G401.6 (cell line): ENCODE measurements at regions not wholly inside any gene's neighbourhood (a gene's known extent, or its start where the extent isn't known, plus 50 kb on each side); places are given as distances from the start of the nearest gene placed in this dataset.

ENCODE experiments used
- FAIRE-seq: peaks from 2 replicates; lab custom pipeline; 2012; peaks lifted over from hg19 to GRCh38; lab: Jason Lieb, UNC

DNA sequence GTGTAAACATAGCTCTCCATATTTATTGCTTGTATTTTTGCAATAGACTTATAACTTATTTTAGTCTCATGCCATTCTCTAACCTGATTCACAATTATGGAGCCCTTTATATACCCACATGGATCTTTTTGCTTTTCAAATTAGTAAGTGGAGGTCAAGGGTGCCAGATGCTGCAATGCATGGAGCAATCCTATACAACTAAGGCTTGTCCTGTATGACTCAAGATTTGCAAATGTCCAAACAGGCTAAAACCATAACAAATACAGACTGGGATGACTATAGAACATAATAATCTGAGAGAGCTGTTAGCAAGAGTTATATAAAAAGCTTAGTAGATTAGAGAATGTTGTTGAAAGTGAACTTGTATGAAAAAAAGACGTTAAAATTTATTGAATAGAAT lies 690.4 kb upstream of the NRXN1 start:
- no peak for FAIRE-seq

DNA sequence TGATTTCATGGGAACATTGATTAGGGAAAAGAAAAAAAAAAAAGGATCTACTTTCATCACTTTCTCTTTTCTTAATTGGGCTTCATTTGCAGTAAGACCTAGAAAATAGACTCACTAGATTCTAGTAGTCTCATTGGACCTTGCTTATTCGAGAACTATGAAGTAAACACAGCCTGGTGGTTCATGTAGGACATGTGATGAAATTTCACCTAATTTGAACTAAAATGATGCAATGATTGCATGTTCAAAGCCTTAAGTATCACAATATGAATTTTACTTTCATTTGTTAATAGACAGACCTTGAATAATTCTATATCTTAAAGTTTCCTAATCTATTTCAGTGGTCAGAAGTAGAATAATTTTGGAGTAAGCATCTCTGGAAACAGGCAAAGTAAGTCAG lies 688.9 kb upstream of the NRXN1 start:
- FAIRE-seq, result no peak

DNA sequence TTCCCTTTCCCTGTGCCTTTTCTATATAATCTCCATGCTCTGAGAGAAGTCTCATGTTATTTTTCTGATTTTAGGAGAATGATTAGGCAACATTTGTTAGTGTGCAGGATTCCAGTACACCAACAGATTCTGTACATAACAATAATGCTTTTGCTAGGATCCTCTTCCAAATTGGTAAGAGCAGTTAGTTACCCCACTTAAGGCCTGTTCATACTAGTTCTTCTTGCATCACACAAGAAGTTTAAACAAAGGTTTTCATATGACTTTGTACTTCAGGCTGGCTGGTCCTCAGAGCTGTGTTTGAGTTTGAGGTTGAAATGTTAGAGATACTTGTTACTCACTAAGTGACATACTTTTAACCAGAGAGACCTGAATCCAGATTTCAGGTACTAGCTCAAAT lies 686.9 kb upstream of the NRXN1 start:
- FAIRE-seq, result no peak

DNA sequence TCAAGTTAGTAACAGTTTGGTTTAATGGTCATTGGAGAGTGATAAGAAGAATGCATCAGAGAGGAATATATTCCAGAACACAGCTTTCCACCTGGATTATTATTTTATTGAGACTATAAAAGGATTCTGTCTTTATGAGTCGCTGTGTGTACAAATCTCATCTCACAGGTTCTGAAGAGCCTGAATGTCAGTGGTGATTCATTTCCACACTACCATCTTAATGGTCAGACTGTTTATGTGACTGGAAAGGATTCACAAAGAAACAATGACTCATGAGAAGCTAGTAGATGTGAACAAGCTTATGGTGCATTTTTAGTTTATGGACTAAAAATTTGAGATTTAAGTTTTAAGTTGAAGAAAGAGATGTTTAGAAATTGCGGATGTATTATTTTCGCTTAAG lies 685.4 kb upstream of the NRXN1 start:
- no peak for FAIRE-seq

DNA sequence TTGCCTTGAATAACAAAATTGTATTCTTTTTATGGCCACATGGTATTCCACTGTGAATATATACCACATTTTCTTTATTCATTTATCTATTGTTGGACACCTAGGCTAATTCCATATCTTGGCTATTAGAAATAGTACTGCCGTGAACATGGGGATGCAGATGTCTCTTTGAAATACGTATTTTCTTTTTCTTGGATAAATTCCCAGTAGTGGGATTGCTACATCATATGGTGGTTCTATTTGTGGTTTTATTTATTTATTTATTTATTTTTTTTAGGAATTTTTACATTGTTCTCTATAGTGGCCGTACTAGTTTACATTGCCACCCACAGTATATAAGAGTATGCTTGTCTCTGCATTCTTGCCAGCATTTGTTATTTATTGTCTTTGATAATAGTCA lies 679.8 kb upstream of the NRXN1 start:
- no peak for FAIRE-seq

DNA sequence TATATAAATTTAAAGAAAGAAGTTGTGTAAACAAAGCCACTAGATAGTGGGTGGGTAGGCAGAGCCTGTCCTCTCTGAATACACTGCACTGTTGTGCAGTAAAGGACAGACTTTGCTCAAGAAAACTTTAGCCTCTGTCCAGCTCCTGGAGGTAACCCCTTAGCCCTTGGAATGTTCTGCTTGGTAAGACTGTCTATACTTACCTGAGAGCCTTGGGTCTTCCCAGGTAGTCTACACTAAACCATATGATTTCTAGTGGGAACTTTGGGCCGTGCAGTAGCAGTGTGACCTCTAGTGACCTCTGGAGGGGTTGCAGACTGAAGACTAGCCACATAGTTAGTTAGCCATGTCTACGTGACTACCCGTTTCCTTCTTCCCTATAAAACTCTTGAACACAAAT lies 678.3 kb upstream of the NRXN1 start:
- FAIRE-seq, result no peak

DNA sequence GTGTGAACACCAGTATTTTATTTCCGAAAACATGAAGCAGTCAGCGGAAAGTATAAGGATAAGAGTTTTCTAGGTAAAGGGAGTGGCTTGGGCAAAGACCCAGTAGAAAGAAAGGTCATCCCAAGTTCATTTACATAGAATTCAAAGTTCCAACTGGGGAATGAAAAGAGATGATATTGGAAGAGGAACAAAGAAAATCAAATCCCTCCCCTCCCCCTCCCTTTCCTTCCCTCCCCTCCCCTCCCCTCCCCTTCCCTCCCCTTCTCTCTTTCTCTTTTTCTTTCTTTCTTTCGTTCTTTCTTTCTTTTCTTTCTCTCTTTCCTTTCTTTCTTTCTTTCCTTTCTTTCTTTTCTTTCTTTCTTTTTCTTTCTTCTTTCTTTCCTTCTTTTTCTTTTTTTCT lies 675.7 kb upstream of the NRXN1 start:
- FAIRE-seq, result no peak

DNA sequence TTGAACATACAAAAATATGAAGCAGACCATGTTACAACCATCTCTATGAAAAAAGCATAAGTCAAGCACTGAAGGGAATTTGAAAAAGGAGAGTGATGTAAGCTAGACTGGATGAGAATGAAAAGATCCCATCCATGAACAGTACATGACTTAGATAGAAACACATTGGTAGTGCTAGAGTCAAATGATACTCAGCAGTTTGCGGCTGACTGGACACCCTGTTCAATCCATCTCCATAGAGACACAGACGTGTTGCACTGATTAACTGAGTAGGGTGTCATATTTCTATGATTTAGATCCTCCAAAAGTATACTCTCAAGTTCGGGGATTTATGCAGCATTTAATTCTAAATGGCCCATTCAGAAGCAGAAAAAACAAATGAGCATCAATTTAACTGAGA lies 674.3 kb upstream of the NRXN1 start:
- no peak for FAIRE-seq

DNA sequence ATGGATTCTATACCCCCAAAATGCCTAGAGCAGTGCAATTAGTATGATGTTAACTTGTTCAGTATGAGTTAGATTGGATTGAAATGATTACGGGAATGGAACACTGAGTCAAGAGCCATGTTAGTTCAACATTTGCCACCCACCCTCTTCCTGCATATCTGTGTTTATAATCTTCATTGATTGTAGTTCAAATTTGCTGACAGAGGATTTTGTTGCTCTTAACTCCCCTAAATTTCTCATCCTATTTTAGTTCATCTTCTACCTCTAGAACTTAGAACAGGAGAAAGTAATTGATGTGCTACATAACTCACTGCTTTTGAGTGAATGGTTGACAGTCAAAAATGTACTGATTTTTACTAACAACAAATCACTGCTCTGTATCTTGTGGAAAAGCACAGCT lies 673.5 kb upstream of the NRXN1 start:
- no peak for FAIRE-seq

DNA sequence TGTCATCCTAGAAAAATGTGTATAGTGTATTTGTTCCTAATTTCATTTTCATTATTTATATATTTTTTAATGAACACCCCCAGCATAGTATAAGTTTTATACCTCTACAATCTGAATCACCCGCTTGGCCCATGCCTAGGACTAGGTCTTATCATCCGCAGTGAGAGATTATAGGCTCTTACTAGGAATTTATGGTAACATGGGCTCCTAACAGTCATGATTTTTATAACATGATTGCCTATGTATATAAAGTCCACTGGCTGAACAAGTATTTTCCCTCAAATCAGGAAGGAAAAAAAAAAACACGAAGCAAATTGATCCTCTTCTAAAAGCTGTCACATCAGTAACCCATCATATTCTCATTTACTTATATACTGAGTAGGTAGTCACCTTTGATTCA lies 666.1 kb upstream of the NRXN1 start:
- no peak for FAIRE-seq

DNA sequence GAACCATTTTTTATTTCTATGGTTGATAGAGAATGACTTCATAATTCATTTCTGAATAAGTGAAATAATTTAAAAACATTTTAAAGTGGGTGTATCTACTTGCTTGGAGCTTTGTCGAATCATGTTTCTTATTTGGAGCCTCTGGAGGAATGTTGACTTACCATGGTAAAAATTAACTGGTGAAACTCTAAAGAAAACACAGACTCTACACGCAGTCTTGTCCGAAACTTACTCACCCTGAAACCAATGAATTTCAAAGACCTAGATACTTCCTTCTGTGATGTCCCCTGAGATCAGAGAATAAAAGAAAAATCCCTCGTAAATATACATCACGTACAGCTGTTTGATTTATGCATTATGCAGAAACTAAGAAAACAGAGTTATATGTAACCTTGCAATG lies 665.2 kb upstream of the NRXN1 start:
- no peak for FAIRE-seq

DNA sequence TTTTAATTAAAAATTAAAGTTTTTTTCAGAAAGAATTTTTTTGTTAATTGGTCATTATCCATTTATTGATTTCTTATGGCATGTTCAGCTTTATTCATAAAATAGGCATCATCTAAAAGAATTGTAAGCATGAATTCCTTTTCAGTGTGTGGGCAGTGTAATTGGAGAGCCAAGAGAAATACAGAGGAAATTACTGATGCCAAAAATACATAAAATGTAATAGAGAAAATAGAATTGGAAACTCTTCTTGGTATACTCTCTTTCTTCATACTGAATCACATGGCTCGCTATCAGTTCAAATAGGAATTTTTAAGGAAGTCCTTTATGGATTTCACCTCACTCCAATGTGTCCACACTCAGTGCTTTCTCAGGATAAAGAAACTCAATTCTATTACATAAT lies 663.6 kb upstream of the NRXN1 start:
- FAIRE-seq, result no peak

DNA sequence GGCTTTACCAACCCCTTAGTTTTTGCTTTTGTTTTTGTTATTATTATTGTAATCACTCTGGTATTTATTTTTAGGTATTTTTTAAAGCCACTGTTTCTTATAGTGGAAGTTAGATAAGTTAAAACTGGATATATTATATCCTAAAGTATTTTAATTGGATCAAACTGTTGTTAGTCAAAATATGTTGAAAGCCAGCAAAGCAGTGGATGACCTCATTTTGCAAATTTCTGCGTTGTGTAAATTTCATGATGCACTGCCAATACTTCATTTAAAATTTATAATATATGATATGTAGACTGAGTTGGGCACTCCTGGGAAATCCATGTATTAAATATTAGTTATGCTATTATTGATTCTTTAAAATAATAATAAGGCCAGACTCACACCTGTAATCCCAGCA lies 661.7 kb upstream of the NRXN1 start:
- no peak for FAIRE-seq

DNA sequence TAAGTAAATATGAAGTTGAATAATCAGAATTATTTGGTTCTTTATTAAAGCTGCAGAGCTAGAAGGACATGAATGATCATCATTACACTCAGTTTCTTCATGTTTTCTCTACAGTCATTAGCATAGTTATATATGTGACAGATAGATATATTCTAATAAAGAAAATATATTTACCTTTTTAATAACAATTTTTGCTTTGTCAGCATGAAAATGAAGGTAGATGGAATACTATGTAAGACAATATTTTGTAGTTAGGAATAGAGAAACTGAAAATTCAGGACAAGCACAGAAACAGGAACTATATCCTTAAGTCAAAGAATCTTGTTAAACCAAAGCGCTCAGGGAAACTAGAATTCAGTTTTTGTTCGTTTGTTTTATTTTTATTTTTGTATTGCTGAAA lies 649.9 kb upstream of the NRXN1 start:
- FAIRE-seq, result no peak

DNA sequence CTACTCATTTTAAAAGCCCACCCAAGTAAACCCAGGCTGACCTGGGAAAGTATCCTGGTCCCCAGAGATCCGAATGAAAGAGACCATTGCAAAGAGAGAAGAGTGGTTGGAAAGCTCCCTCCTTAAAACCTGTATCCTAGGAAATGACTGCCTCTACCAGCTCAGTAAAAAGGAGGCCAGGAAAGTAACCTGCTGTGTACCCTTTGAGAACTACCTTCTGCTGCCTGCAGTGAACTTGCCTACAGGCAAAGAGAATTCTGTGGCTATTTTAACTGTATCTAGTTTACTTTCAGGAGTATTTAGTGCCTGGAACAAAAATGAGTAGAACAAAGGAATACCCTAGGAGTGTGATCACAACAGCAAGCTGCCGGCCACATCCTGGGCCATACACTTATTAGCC lies 641.7 kb upstream of the NRXN1 start:
- FAIRE-seq, result no peak

DNA sequence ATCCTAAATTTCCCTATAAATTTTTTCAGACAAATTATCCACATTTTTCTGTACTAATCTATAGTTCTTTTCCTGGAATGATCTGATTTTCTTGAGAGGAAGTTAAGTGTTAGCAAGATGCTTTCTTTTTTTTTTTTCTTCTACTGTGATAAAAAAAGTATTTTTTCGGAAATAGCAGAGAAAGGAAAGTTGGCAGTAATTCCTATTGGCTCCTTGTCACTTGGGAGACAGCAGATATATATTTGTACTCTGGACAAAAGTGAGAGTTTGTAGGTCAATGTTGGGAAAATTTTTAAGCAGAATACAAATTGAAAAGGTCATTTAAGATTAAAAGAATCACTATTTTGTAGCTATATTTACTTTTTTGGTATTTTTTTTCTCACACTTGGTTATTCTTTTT lies 635.7 kb upstream of the NRXN1 start:
- FAIRE-seq, result no peak

DNA sequence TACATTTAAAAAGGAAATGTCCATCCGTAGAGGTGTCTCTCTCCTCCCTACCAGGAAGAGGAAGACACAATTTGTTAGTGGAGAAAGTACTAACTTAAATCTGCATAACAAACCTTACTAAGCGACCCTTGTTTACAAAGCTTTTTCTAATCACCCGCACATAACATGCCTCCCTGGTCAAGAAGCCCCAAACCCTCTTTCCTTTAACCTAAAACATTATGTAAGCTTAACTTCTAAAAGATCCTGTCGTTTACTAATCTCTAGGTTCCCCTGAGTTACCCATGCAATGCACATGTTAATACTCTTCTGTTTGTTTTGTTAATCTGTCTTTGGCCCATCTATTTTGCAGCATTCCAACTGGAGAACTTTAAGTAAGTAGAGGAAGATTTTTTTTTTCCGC lies 630.3 kb upstream of the NRXN1 start:
- no peak for FAIRE-seq

DNA sequence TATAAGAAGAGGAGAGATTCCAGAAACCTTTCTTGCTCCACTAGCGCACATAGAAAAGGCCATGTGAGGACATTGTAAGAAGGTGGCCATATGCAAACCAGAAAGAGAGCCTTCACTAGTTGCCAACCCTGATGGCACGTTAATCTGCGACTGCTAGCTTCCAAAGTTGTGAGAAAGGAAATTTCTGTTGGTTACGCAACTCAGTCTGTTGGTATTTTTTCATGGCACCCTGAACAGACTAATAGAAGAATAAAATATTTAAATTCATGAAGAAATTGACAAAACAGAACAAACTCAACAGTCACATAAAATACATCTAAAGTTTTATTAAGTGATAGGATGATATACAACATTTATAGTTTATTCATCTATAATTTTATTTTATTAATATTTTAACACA lies 625.9 kb upstream of the NRXN1 start:
- no peak for FAIRE-seq

DNA sequence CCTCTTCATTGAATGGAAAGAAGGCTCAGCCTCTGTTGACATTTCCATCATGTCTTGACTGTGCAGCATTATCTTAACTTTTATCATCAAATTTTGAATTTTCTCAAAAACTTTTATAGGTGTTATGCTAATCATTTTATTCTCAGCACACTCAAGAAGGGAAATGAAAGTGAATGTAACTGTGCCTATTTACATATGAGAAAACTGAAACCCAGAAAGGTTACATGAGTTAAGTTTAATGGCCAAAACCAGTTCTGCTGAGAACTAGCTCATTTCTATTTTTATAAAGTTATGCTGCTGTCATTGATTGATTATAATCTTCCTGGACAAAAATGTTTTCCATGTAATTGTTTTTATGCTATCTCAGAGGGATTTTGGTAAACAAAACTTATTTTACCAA lies 618.8 kb upstream of the NRXN1 start:
- FAIRE-seq, result no peak

DNA sequence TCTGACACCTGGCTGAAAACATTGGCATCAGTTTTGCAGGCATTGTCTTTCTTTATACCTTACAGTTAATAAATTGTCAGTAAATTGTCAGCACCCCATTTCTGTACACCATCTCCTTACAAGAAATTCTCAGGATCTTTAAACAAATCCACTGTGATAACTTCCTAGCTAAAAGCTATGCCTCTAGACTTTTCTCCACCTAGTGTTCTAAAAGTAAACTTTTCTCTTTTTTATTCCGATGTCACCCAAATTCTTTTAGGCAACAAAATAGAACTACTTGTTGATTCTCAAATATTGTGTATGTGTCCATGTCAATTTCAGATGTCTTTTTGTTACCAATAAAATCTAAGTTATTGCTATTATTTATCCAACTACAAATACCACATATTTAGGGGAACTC lies 617.4 kb upstream of the NRXN1 start:
- FAIRE-seq, result no peak

DNA sequence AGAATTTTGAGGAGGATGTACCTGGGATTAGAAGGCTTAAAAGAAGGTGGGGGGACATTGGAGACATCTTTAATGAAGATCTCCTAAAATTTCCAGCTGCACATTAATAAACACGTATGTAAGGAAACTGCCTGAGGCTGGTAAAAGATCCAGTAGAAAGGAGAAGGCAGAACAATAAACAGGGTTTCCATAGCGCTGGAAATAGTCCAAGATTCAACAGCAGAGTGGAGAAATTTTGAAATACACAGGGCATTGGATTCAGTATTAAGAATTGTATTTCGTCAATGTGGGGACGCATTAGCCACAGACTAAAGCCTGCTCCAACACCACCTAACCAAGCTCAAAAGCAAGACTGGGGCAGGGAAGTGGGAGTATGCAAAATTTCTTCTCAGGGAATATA lies 606.9 kb upstream of the NRXN1 start:
- no peak for FAIRE-seq

DNA sequence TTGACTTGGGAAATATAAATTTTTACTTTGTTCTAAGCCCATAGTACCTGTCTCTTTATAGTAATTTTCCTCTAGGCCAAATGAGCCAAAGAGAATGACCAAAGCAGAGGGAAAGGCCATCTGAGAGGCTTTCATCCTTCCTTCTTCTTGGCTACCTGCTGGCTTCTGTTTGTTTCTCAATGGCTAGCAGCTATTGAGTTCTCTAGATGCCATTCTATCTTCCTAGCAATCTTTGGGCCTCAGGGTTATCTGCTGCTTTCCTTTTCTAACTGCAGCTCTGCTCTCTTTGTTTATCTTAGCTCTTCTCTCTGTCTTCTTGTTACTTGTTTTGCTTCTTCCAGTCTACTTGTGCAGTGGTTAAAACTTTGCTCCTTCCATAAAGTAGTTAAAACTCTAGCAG lies 601.1 kb upstream of the NRXN1 start:
- FAIRE-seq, result no peak

DNA sequence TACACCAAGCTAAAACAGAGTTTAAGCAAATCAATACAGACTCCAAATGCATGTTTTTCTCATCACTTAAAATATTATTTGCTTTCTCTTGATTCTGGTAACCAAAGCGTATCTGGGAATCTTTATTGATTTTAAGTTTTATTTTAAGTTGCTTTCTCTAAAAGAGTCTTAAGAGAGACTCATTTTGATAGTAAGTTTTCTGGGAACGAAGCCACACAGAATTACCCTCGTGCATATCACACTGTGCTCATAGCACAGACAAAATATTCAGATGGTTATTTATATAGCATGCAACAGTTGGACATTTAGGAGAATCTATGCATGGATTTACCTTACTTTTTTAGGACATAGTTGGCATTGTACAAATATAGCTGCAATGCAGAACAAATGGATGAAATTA lies 597.5 kb upstream of the NRXN1 start:
- FAIRE-seq, result no peak

DNA sequence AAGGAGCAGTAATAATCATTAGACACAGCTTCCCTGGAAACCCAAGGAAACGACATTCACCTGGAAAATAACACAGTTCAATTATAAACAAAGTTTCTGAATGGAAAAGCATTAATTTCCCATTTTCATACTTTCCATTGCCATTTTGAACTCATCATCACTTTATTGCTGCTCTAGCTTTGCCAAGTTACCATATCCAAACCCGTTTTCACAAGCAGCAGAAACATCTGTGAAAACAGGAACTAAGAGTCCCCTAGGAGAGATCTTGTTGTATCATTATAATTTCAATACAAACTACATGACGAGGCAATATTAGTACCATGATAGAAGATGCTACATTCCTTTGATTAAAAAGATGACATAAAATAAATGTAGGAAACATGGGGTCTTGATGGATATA lies 597.0 kb upstream of the NRXN1 start:
- no peak for FAIRE-seq

DNA sequence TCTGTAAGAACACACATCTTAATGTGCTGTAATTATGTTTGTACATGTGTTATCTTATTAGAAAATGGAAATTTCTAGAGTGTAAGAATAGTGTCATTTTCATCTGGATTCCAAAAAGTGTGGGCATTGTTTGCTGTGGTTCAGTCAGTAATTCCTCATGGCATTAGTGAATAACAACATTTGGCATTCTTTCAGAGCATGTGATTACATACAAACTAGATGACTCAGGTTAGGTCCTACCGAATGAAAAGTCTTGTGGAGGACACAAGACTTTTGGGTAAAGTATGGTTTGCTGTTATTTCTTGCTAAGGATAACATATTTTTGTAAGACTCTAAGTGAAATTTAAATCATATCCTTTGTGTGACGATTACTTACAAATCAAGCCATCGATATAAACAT lies 593.1 kb upstream of the NRXN1 start:
- FAIRE-seq, result no peak

DNA sequence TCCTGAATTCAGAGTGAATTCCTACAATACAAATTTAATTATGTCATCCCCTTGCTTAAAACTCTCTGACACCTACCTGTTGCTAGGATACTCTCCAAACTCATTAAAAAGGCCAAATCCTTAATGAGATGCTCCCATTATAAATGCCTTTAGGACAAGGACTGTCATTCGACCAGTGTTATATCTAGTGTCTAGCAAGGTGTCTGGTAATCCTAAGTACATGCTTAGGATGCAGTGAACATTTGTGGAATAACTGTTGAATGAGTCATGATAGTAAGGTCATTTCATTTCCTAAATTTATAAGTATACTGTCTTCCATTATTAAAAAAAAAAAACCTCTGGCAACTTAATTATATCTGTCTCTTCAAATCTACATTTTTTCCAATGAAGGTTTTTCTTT lies 588.9 kb upstream of the NRXN1 start:
- no peak for FAIRE-seq
